Tibial nerve (tissue), 3 donors: ENCODE measurements at regions not wholly inside any gene's neighbourhood (a gene's known extent, or its start where the extent isn't known, plus 50 kb on each side); places are given as distances from the start of the nearest gene placed in this dataset.

Experiments
- CTCF ChIP-seq, 5 experiments: fragments of 200-600 bp in 3 of 5; fragments of 450-650 bp in 2 of 5; sonication (generic) in 3 of 5; IDR thresholded peaks; one replicate each; pipeline ENCODE4 v1.5.1; 2016 to 2019; ENCODE audit warnings: antibody characterized with exemption in 5 of 5, mild to moderate bottlenecking in 3 of 5, moderate library complexity in 2 of 5
- POLR2A ChIP-seq, 2 donors: fragments of 450-650 bp; IDR thresholded peaks; one replicate each; pipeline ENCODE4 v1.6.1; 2017; ENCODE audit warnings: antibody characterized with exemption in 2 of 2, mild to moderate bottlenecking in 2 of 2, moderate library complexity in 2 of 2

- TF ChIP-seq CTCF (IDR thresholded peaks at IDR 0.05) (no peak), POLR2A (IDR thresholded peaks at IDR 0.05) (no peak)
Measured at GRCh38 chr3:64998317-64998716, 310.5 kb upstream of the ADAMTS9 start.
